DND-41 (cell line): ENCODE measurements at regions not wholly inside any gene's neighbourhood (a gene's known extent, or its start where the extent isn't known, plus 50 kb on each side); places are given as distances from the start of the nearest gene placed in this dataset.

Source experiments
- ATAC-seq: fragments of 200-7000 bp; cut with Tn5 transposase; 3 replicates; pipeline ENCODE4 v1.9.1; 2021; ENCODE audit warnings: low read depth; ENCODE audit not compliant: insufficient read depth
- DNase-seq: peaks from one replicate; pipeline ENCODE4 v3.0.0-alpha.2; 2020
- H2AFZ ChIP-seq: 2 replicates; pipeline ENCODE4 v1.6.0; 2012; ENCODE audit warnings: low read depth, low read length
- H3K27ac ChIP-seq: 2 replicates; pipeline ENCODE4 v1.5.1; 2012; ENCODE audit warnings: low read length, inconsistent platforms
- H3K27me3 ChIP-seq: fragments of 200-600 bp; sonication (generic); 2 replicates; pipeline ENCODE4 v1.6.0; 2012; ENCODE audit warnings: low read length, mild to moderate bottlenecking, inconsistent platforms; ENCODE audit not compliant: insufficient read depth, poor library complexity
- H3K36me3 ChIP-seq: 2 replicates; pipeline ENCODE4 v1.5.1; 2012; ENCODE audit warnings: low read length, inconsistent platforms; ENCODE audit not compliant: insufficient read depth
- H3K4me1 ChIP-seq: 2 replicates; pipeline ENCODE4 v1.5.1; 2012; ENCODE audit warnings: mild to moderate bottlenecking, low read length; ENCODE audit not compliant: insufficient read depth
- H3K4me2 ChIP-seq: 2 replicates; pipeline ENCODE4 v1.6.0; 2012; ENCODE audit warnings: mild to moderate bottlenecking, moderate library complexity, low read length, inconsistent platforms; ENCODE audit not compliant: insufficient read depth
- H3K4me3 ChIP-seq, 2 experiments: fragments of 200-600 bp in 1 of 2; shearing (Covaris generic) in 1 of 2; 2 replicates each; pipeline ENCODE4 v1.5.1; 2012 to 2016; ENCODE audit warnings: inconsistent platforms in 2 of 2, low read length in 2 of 2, mild to moderate bottlenecking in 2 of 2, low read depth in 1 of 2, moderate library complexity in 1 of 2
- H3K79me2 ChIP-seq: 2 replicates; pipeline ENCODE4 v1.6.0; 2012; ENCODE audit warnings: low read length, inconsistent platforms; ENCODE audit not compliant: insufficient read depth
- H3K9ac ChIP-seq: 2 replicates; pipeline ENCODE4 v1.6.0; 2012; ENCODE audit warnings: low read depth, mild to moderate bottlenecking, inconsistent platforms, low read length, moderate library complexity
- H3K9me3 ChIP-seq: 2 replicates; pipeline ENCODE4 v1.5.1; 2012; ENCODE audit warnings: low read length, moderate library complexity, mild to moderate bottlenecking, inconsistent platforms; ENCODE audit not compliant: insufficient read depth, severe bottlenecking
- H4K20me1 ChIP-seq: 2 replicates; pipeline ENCODE4 v1.6.0; 2012; ENCODE audit warnings: low read length; ENCODE audit not compliant: insufficient read depth
- EZH2 ChIP-seq: IDR thresholded peaks from 3 replicates; pipeline ENCODE4 v1.6.1; 2012; ENCODE audit warnings: borderline replicate concordance, low read depth, mild to moderate bottlenecking, moderate library complexity, low read length, inconsistent platforms; ENCODE audit not compliant: severe bottlenecking
- TF ChIP-seq, protein P1 (sequence below): IDR thresholded peaks from 2 replicates; pipeline ENCODE4 v1.5.1; 2012; ENCODE audit warnings: borderline replicate concordance, low read length, moderate library complexity, mild to moderate bottlenecking; ENCODE audit not compliant: poor library complexity, severe bottlenecking; ENCODE audit errors: extremely low read depth

DNA sequence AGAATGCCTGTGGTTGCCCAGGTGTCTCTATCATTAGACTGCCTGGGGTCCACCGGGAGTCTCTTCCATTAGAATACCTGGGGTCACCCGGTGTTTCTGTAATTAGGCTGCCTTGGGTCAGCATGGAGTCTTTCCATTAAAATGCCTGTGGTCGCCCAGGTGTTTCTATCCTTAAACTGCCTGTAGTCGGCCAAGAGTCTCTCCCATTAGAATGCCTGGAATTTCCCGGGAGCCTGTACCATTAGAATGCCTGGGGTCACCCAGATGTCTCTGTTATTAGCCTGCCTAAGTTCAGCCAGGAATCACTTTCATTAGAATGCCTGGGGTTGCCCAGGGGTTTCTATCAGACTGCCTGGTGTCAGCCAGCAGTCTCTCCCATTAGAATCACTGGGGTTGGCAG lies 1492.8 kb downstream of the UQCRFS1 start:
- Histone ChIP-seq H4K20me1 (no peaks in the 10 kb centered on the region), H3K9me3 (peaks cover 12% of the 10 kb centered on the region), H3K4me3 (no peak overlapping the region), H3K36me3 (no peaks in the 10 kb centered on the region), H3K9ac (no peak overlapping the region), H3K79me2 (no peaks in the 10 kb centered on the region), H2AFZ (no peak overlapping the region), H3K4me2 (no peak overlapping the region), H3K27ac (no peak overlapping the region), H3K27me3 (no peaks in the 10 kb centered on the region), H3K4me1 (no peaks in the 10 kb centered on the region)
- no peak for DNase-seq
- no peak for ATAC-seq
- no peak for TF ChIP-seq EZH2

DNA sequence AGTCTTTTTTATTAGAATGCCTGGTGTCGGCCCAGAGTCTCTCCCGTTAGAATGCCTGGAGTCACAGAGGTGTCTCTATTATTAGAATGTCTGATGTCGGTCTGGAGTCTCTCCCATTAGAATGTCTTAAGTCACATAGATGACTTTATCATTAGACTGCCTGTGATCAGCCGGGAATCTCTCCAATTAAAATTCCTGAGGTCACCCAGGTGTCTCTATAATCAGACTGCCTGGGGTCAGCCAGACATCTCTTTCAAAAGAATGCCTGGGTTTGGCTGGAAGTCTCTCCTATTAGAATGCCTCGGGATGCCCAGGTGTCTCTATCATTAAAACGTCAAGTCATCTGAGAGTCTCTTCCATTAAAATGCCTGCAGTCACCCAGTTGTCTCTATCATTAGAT lies 1493.9 kb downstream of the UQCRFS1 start:
- Histone ChIP-seq H3K9ac (no peak overlapping the region), H3K36me3 (no peaks in the 10 kb centered on the region), H3K4me1 (no peaks in the 10 kb centered on the region), H2AFZ (no peak overlapping the region), H3K27me3 (no peaks in the 10 kb centered on the region), H4K20me1 (no peaks in the 10 kb centered on the region), H3K4me3 (no peak overlapping the region), H3K27ac (no peak overlapping the region), H3K4me2 (no peak overlapping the region), H3K9me3 (peaks cover 11% of the 10 kb centered on the region), H3K79me2 (no peaks in the 10 kb centered on the region)
- no peak for TF ChIP-seq EZH2
- TF ChIP-seq, protein P1, sequence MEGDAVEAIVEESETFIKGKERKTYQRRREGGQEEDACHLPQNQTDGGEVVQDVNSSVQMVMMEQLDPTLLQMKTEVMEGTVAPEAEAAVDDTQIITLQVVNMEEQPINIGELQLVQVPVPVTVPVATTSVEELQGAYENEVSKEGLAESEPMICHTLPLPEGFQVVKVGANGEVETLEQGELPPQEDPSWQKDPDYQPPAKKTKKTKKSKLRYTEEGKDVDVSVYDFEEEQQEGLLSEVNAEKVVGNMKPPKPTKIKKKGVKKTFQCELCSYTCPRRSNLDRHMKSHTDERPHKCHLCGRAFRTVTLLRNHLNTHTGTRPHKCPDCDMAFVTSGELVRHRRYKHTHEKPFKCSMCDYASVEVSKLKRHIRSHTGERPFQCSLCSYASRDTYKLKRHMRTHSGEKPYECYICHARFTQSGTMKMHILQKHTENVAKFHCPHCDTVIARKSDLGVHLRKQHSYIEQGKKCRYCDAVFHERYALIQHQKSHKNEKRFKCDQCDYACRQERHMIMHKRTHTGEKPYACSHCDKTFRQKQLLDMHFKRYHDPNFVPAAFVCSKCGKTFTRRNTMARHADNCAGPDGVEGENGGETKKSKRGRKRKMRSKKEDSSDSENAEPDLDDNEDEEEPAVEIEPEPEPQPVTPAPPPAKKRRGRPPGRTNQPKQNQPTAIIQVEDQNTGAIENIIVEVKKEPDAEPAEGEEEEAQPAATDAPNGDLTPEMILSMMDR: no peak
- ATAC-seq (no peak), DNase-seq (no peak)

DNA sequence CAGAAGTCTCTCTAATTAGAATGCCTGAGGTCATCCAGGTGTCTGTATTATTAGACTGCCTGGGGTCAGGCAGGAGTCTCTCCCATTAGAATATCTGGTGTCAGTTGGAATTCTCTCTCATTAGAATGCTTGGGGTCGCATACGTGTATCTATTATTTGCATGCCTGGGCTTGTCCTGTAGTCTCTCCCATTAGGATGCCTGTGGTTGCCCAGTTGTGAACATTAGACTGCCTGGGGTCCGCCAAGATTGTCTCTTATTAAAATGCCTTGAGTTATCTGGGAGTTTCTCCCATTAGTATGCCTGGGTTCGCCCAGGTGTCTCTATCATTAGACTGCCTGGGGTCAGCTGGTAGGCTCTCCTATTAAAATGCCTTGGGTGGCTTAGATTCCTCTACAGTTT lies 1494.7 kb downstream of the UQCRFS1 start:
- Histone ChIP-seq H3K4me3 (no peak overlapping the region), H3K27ac (no peak overlapping the region), H3K4me1 (no peaks in the 10 kb centered on the region), H2AFZ (no peak overlapping the region), H4K20me1 (no peaks in the 10 kb centered on the region), H3K4me2 (no peak overlapping the region), H3K79me2 (no peaks in the 10 kb centered on the region), H3K36me3 (no peaks in the 10 kb centered on the region), H3K9me3 (peaks cover 11% of the 10 kb centered on the region), H3K9ac (no peak overlapping the region), H3K27me3 (no peaks in the 10 kb centered on the region)
- DNase-seq (no peak), ATAC-seq (no peak)
- TF ChIP-seq EZH2: no peak
- TF ChIP-seq, protein P1: no peak

DNA sequence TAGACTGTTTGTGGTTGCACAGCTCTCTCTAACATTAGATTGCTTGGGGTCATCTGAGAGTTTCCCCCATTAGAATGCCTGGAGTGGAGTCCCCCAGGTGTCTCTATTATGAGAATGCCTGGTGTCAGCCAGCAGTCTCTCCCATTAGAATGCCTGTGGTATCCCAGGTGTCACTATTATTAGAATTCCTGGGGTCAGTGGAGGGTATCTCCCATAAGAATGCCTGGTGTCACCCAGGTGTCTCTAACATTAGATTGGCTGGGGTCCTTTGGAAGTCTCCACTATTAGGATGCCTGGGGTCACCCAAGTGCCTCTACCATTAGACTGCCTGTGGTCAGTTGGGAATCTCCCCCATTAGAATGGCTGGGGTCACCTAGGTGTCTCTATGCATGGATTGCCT lies 1495.1 kb downstream of the UQCRFS1 start:
- Histone ChIP-seq H3K27ac (no peak overlapping the region), H3K9me3 (peaks cover 10% of the 10 kb centered on the region), H3K4me1 (no peaks in the 10 kb centered on the region), H2AFZ (no peak overlapping the region), H3K79me2 (no peaks in the 10 kb centered on the region), H3K4me3 (no peak overlapping the region), H4K20me1 (no peaks in the 10 kb centered on the region), H3K36me3 (no peaks in the 10 kb centered on the region), H3K9ac (no peak overlapping the region), H3K27me3 (no peaks in the 10 kb centered on the region), H3K4me2 (no peak overlapping the region)
- ATAC-seq: no peak
- no peak for TF ChIP-seq EZH2
- TF ChIP-seq, protein P1: no peak
- DNase-seq: no peak
